Astrocyte (in vitro differentiated cells and primary cell): ENCODE measurements at regions not wholly inside any gene's neighbourhood (a gene's known extent, or its start where the extent isn't known, plus 50 kb on each side); places are given as distances from the start of the nearest gene placed in this dataset.
A peak's percentile ranks its signal among the peaks of the same experiment; 100 is the strongest.

ENCODE experiments used
- DNase-seq: peaks from one replicate; pipeline ENCODE4 v3.0.0-alpha.2; 2010; ENCODE audit warnings: low read depth
- FAIRE-seq: peaks from 2 replicates; lab custom pipeline; 2011; peaks lifted over from hg19 to GRCh38; lab: Jason Lieb, UNC
- H2AFZ ChIP-seq: 2 replicates; pipeline ENCODE4 v1.6.0; 2012; ENCODE audit warnings: low read depth, low read length, inconsistent platforms
- H3K27ac ChIP-seq: 2 replicates; pipeline ENCODE4 v1.5.1; 2011; ENCODE audit warnings: low read depth, low read length, inconsistent platforms
- H3K27me3 ChIP-seq: 2 replicates; pipeline ENCODE4 v1.6.0; 2011; ENCODE audit warnings: low read length, inconsistent platforms; ENCODE audit not compliant: insufficient read depth
- H3K36me3 ChIP-seq: 2 replicates; pipeline ENCODE4 v1.5.1; 2011; ENCODE audit warnings: low read length, inconsistent platforms; ENCODE audit not compliant: insufficient read depth
- H3K4me1 ChIP-seq: 2 replicates; pipeline ENCODE4 v1.5.1; 2011; ENCODE audit warnings: low read length, inconsistent platforms; ENCODE audit not compliant: insufficient read depth
- H3K4me2 ChIP-seq: 2 replicates; pipeline ENCODE4 v1.6.0; 2012; ENCODE audit warnings: low read length, inconsistent platforms
- H3K4me3 ChIP-seq: 2 replicates; pipeline ENCODE4 v1.5.1; 2011; ENCODE audit warnings: low read depth, mild to moderate bottlenecking, low read length, inconsistent platforms; ENCODE audit not compliant: insufficient read depth
- H3K79me2 ChIP-seq: 2 replicates; pipeline ENCODE4 v1.6.0; 2012; ENCODE audit warnings: mild to moderate bottlenecking, low read length, inconsistent platforms; ENCODE audit not compliant: insufficient read depth
- H3K9ac ChIP-seq: 2 replicates; pipeline ENCODE4 v1.6.0; 2012; ENCODE audit warnings: mild to moderate bottlenecking, low read length, inconsistent platforms
- H3K9me3 ChIP-seq: 2 replicates; pipeline ENCODE4 v1.5.1; 2012; ENCODE audit warnings: low read depth, mild to moderate bottlenecking, low read length, inconsistent platforms; ENCODE audit not compliant: insufficient read depth
- H4K20me1 ChIP-seq: 2 replicates; pipeline ENCODE4 v1.6.0; 2012; ENCODE audit warnings: low read length, inconsistent platforms; ENCODE audit not compliant: insufficient read depth
- H3K27ac Mint-ChIP-seq: one replicate; pipeline ENCODE4 v1.8.0; 2021; ENCODE audit warnings: mild to moderate bottlenecking, mixed read lengths; ENCODE audit not compliant: unreplicated experiment
- H3K27me3 Mint-ChIP-seq: one replicate; pipeline ENCODE4 v1.8.0; 2021; ENCODE audit warnings: low read depth, mixed read lengths; ENCODE audit not compliant: unreplicated experiment
- H3K36me3 Mint-ChIP-seq: one replicate; pipeline ENCODE4 v1.8.0; 2021; ENCODE audit warnings: low read depth, mixed read lengths; ENCODE audit not compliant: unreplicated experiment
- H3K4me1 Mint-ChIP-seq: one replicate; pipeline ENCODE4 v1.8.0; 2021; ENCODE audit warnings: low read depth, mixed read lengths; ENCODE audit not compliant: unreplicated experiment
- H3K4me3 Mint-ChIP-seq: one replicate; pipeline ENCODE4 v1.8.0; 2021; ENCODE audit warnings: mild to moderate bottlenecking, moderate library complexity, mixed read lengths; ENCODE audit not compliant: unreplicated experiment
- H3K9me3 Mint-ChIP-seq: one replicate; pipeline ENCODE4 v1.8.0; 2021; ENCODE audit warnings: mild to moderate bottlenecking, mixed read lengths; ENCODE audit not compliant: unreplicated experiment
- CTCF ChIP-seq: IDR thresholded peaks from 2 replicates; pipeline ENCODE4 v1.5.1; 2011; ENCODE audit warnings: low read depth, mild to moderate bottlenecking, inconsistent platforms, low read length, moderate library complexity; ENCODE audit not compliant: insufficient read depth
- EZH2 ChIP-seq: IDR thresholded peaks from 2 replicates; pipeline ENCODE4 v1.6.1; 2012; ENCODE audit warnings: mild to moderate bottlenecking, low read length, inconsistent platforms; ENCODE audit not compliant: insufficient read depth

- no peak overlapping the region for H3K27ac Mint-ChIP-seq
- H3K79me2 ChIP-seq = no peaks in the 10 kb centered on the region
- no peak overlapping the region for H3K9ac ChIP-seq
- H3K36me3 ChIP-seq = no peaks in the 10 kb centered on the region
- no peak overlapping the region for H3K4me3 Mint-ChIP-seq
- TF ChIP-seq CTCF = no peak
- no peak for TF ChIP-seq EZH2
- H3K27me3 ChIP-seq = no peaks in the 10 kb centered on the region
- no peak overlapping the region for H2AFZ ChIP-seq
- no peaks in the 10 kb centered on the region for H3K27me3 Mint-ChIP-seq
- H3K27ac ChIP-seq = no peak overlapping the region
- DNase-seq = peak; percentile 16
- H3K9me3 Mint-ChIP-seq = no peaks in the 10 kb centered on the region
- H3K4me2 ChIP-seq = no peak overlapping the region
- H3K9me3 ChIP-seq = no peaks in the 10 kb centered on the region
- no peaks in the 10 kb centered on the region for H4K20me1 ChIP-seq
- H3K4me1 Mint-ChIP-seq = peaks cover 28% of the 10 kb centered on the region
- H3K4me1 ChIP-seq = no peaks in the 10 kb centered on the region
- no peak for FAIRE-seq
- H3K36me3 Mint-ChIP-seq = no peaks in the 10 kb centered on the region
- H3K4me3 ChIP-seq = no peak overlapping the region
Observed at GRCh38 chr14:40123816-40124215, 691.6 kb upstream of the FBXO33 start.

- FAIRE-seq = no peak
- Mint-ChIP-seq H3K9me3 (no peaks in the 10 kb centered on the region), H3K4me1 (peaks cover 28% of the 10 kb centered on the region), H3K36me3 (no peaks in the 10 kb centered on the region), H3K27me3 (no peaks in the 10 kb centered on the region), H3K4me3 (no peak overlapping the region), H3K27ac (peak overlapping the region; percentile 75)
- H3K79me2 ChIP-seq = no peaks in the 10 kb centered on the region
- peak overlapping the region; percentile 47 for H3K4me2 ChIP-seq
- H3K4me1 ChIP-seq = no peaks in the 10 kb centered on the region
- DNase-seq = peak; percentile 64
- peak overlapping the region; percentile 36 for H3K27ac ChIP-seq
- H3K36me3 ChIP-seq = no peaks in the 10 kb centered on the region
- H3K27me3 ChIP-seq = no peaks in the 10 kb centered on the region
- no peak for TF ChIP-seq CTCF
- no peak for TF ChIP-seq EZH2
- no peaks in the 10 kb centered on the region for H4K20me1 ChIP-seq
- H3K4me3 ChIP-seq = no peak overlapping the region
- H3K9me3 ChIP-seq = no peaks in the 10 kb centered on the region
- H2AFZ ChIP-seq = peak overlapping the region; percentile 59
- H3K9ac ChIP-seq = no peak overlapping the region
Observed at GRCh38 chr14:40122968-40123648, 690.9 kb upstream of the FBXO33 start.

- no peak overlapping the region for H3K27ac ChIP-seq
- H3K9me3 ChIP-seq = no peaks in the 10 kb centered on the region
- no peaks in the 10 kb centered on the region for H3K4me1 ChIP-seq
- no peaks in the 10 kb centered on the region for H4K20me1 ChIP-seq
- H3K9ac ChIP-seq = no peak overlapping the region
- H3K4me3 ChIP-seq = no peak overlapping the region
- H3K27ac Mint-ChIP-seq = no peak overlapping the region
- H3K4me2 ChIP-seq = no peak overlapping the region
- TF ChIP-seq EZH2 (no peak), CTCF (no peak)
- H3K27me3 ChIP-seq = no peaks in the 10 kb centered on the region
- DNase-seq (no peak), FAIRE-seq (no peak)
- no peaks in the 10 kb centered on the region for H3K36me3 ChIP-seq
- H3K4me3 Mint-ChIP-seq = no peak overlapping the region
- peaks cover 28% of the 10 kb centered on the region for H3K4me1 Mint-ChIP-seq
- no peak overlapping the region for H2AFZ ChIP-seq
- no peaks in the 10 kb centered on the region for H3K79me2 ChIP-seq
- H3K9me3 Mint-ChIP-seq = no peaks in the 10 kb centered on the region
- no peaks in the 10 kb centered on the region for H3K36me3 Mint-ChIP-seq
- no peaks in the 10 kb centered on the region for H3K27me3 Mint-ChIP-seq
Observed at GRCh38 chr14:40119765-40120164, 687.5 kb upstream of the FBXO33 start.
